ENCODE measurements at regions not wholly inside any gene's neighbourhood (a gene's known extent, or its start where the extent isn't known, plus 50 kb on each side); places are given as distances from the start of the nearest gene placed in this dataset.
"Not testable (repeated sequence)": the region's sequence is repeated elsewhere in the genome, so short reads cannot be mapped to it uniquely, and the experiment has no call there.

DNA sequence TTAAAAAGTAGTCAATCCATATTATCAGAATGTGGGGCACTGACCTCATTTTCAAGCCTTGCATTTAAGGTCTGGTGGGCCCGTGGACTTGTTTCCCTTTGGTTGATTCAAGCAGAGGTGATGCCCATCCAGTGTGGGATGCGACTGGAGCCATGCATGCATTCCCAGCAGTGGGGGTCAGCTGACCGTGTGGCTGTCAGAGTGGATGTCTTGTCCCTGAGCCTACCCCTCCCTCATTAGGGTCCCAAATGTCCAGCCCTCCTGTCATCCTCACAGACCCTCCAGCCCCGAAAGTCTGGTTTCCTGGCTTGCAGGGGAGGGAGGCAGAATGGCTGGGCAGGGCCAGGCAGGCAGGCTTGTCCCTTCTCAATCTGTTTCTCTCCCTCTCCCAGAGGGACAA is 67.3 kb upstream of the SH3RF3 start:
- TF ChIP-seq POLR2AphosphoS5 (IDR thresholded peaks at IDR 0.05; ENCODE audit: low read depth, low read length) = no peak
- no peak for TF ChIP-seq POLR2A (IDR thresholded peaks at IDR 0.05; ENCODE audit: low read depth, low read length)
- TF ChIP-seq TAF1 (IDR thresholded peaks at IDR 0.05; ENCODE audit: borderline replicate concordance, low read depth, low read length) = no peak
- no peak for DNase-seq (ENCODE audit: insufficient read length)
- no peak for FAIRE-seq

DNA sequence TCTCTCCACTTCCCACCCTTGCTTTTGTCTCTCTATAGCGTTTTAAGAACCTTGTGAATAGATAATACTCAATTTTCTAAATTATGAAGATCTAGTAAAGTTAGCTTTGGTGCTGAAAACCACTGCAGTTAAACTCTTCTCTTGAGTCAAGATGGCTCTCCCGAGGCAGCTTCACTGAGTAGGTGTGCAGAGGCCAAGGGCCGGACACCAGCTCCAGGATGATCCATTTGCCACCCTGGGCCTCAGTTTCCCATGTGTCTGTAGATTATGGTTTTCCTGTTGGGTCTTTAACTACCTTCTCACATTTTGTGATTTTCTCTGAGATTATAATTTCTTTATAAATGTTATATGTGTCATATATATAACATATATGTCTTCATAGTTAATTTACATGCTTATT is 68.5 kb upstream of the SH3RF3 start:
- no peak for TF ChIP-seq POLR2A (IDR thresholded peaks at IDR 0.05; ENCODE audit: low read depth, low read length)
- no peak for TF ChIP-seq TAF1 (IDR thresholded peaks at IDR 0.05; ENCODE audit: borderline replicate concordance, low read depth, low read length)
- TF ChIP-seq POLR2AphosphoS5 (IDR thresholded peaks at IDR 0.05; ENCODE audit: low read depth, low read length) = no peak
- FAIRE-seq (no peak), DNase-seq (ENCODE audit: insufficient read length) (no peak)

DNA sequence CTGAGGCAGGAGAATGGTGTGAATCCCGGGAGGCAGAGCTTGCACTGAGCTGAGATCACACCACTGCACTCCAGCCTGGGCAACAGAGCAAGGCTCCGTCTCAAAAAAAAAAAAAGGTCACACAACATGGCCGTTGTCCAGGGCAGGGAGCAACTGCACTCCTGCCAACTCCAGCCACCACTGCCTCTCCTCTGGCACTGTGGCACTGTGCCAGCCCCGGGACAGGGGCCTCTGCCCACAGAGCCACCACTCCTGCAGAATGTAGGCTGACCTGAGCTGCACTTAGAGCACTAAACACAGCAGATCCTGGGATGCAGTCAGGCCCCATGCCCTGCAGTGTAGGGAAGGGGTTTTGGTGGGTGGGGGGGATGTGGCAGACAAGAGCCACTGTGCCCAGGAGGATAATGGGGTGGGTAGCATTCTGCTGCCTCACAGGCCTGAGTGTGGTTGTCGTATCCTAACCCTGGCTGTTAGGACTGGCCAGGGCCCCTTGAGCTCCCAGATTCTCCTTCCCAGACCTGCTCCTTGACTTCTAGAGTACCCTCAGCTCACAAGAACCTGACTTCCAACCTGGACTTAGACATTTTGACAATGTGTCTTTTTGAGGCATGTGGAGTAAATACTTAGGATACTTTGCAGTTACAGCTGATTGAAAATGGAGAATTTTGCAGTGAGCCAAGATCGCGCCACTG is 69.4 kb upstream of the SH3RF3 start:
- FAIRE-seq = no peak
- TF ChIP-seq TAF1 (IDR thresholded peaks at IDR 0.05; ENCODE audit: borderline replicate concordance, low read depth, low read length) = no peak
- no peak for TF ChIP-seq POLR2A (IDR thresholded peaks at IDR 0.05; ENCODE audit: low read depth, low read length)
- no peak for TF ChIP-seq POLR2AphosphoS5 (IDR thresholded peaks at IDR 0.05; ENCODE audit: low read depth, low read length)
- no peak for DNase-seq (ENCODE audit: insufficient read length)

DNA sequence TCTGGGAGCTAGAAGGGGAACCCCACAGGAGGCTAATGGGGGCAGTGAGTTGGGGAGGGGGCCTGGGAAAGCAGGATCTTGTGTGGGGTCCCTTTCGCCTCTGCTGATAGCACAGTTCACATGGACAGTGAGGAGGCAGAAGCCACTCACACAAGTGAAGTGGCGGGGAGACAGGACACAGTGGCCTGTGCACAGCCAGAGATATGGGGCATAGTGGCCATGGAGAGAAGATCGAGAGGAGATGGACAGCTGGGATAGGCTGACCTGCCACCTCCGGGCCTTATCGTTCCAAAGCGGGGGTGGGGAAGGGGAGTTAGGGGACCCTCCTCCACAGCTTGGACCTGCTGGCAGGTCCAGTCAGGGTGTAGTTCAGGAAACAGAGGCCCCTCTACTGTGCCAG is 69.8 kb upstream of the EDAR start:
- TF ChIP-seq TAF1 (IDR thresholded peaks at IDR 0.05; ENCODE audit: borderline replicate concordance, low read depth, low read length) (no peak), POLR2A (IDR thresholded peaks at IDR 0.05; ENCODE audit: low read depth, low read length) (no peak), POLR2AphosphoS5 (IDR thresholded peaks at IDR 0.05; ENCODE audit: low read depth, low read length) (no peak)
- no peak for DNase-seq (ENCODE audit: insufficient read length)
- no peak for FAIRE-seq

DNA sequence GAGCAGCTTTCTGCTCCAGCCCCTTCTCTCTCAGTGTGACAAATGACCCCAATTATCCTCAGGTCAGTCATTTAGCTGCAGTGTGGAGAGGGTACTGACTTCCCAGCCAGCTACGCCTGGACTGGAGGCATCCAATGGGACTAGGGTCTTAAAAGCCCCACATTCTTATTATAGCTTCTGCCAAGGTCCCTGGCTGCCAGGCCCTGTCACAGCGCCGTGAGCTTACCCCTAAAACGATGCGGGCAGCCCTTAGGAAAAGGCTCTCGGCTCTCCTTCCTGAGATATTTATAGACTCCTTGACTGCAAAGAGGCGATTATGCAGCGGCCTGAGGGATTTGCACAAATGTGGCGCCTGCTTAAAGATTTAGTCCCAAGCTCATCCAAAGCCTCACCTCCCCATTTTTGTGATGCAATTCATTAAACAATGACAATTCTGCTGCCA is 69.2 kb upstream of the EDAR start:
- DNase-seq (ENCODE audit: insufficient read length) = no peak
- no peak for FAIRE-seq
- TF ChIP-seq POLR2AphosphoS5 (IDR thresholded peaks at IDR 0.05; ENCODE audit: low read depth, low read length) = no peak

DNA sequence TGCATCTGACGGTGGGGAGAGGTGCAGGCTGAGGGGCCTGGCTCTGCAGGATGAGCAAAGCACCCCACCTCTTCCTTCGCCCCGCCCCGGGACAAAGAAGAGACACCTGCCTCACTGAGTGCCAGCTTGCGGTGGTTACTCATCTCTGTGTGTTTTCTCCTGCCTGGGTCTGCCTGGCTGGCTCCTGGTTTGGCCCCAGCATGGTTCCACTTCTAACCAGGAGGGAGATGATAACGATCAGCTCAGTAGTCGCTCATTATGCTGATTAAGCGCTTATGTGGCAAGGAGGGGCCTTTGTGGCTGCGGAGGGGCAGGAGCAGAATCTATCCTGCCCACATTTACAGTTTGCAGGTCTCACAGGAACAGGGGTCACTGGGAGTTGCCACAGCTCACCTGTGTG is 68.7 kb upstream of the EDAR start:
- TF ChIP-seq POLR2A (IDR thresholded peaks at IDR 0.05; ENCODE audit: low read depth, low read length) = no peak
- TF ChIP-seq POLR2AphosphoS5 (IDR thresholded peaks at IDR 0.05; ENCODE audit: low read depth, low read length) = no peak
- no peak for TF ChIP-seq TAF1 (IDR thresholded peaks at IDR 0.05; ENCODE audit: borderline replicate concordance, low read depth, low read length)
- DNase-seq (ENCODE audit: insufficient read length) (no peak), FAIRE-seq (no peak)

DNA sequence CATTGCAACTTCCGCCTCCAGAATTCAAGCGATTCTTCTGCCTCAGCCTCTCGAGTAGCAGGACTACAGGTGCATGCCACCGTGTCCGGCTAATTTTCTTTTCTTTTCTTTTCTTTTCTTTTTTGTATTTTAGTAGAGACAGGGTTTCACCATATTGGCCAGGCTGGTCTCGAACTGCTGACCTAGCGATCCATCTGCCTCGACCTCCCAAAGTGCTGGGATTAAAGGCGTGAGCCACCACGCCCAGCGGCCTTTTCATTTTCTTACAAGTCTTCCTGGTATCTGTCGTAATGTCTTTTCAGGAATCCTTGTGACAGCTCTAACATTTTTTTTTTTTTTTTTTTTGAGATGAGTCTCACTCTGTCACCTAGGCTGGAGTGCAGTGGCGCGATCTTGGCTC is 66.4 kb upstream of the EDAR start:
- DNase-seq (ENCODE audit: insufficient read length) = no peak

DNA sequence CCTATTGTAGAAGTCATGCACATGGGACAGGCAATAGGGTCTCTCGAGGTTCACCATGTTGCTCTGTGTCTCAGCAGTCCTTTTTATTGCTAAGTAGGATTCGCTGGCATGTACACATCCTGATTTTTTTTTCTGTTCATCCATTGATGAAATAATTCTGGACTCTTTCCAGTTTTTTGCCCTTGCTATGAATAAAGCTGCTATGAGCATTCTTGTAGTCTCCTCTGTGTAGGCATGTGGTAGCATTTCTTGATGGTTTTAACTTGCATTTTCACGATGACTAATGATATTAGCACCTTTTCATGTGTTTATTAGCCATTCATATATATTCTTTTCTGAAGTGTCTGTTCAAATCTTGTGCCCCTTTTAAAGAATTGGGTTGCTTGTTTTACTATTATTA is 65.8 kb upstream of the EDAR start:
- DNase-seq (ENCODE audit: insufficient read length) (no peak), FAIRE-seq (no peak)
- TF ChIP-seq POLR2A (IDR thresholded peaks at IDR 0.05; ENCODE audit: low read depth, low read length) = no peak

More for the DNA sequence above, 66.4 kb upstream of the EDAR start:
- FAIRE-seq = no peak
- TF ChIP-seq POLR2A (IDR thresholded peaks at IDR 0.05; ENCODE audit: low read depth, low read length) (no peak), TAF1 (IDR thresholded peaks at IDR 0.05; ENCODE audit: borderline replicate concordance, low read depth, low read length) (no peak), POLR2AphosphoS5 (IDR thresholded peaks at IDR 0.05; ENCODE audit: low read depth, low read length) (no peak)

DNA sequence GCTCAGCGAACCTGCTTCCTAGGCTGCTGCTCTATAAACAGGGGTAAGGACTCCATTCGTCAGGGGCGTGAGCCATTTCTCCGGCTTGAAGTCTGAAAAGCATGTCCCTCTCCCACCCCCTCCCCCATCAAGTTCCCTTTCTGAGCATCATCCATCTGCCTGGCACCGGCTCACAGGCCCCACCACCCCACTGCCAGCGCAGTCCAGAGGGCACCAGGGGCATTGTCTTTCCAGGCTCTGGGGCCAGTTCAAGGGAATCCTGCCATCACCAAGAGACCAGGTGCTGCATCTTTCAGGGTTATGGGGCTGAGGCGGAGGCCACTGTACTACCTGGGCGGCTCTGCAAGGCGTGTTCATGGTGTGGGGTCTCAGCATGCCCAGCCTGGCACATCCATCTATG is 64.7 kb upstream of the EDAR start:
- TF ChIP-seq POLR2A (IDR thresholded peaks at IDR 0.05; ENCODE audit: low read depth, low read length) (no peak), TAF1 (IDR thresholded peaks at IDR 0.05; ENCODE audit: borderline replicate concordance, low read depth, low read length) (no peak)
- no peak for FAIRE-seq

DNA sequence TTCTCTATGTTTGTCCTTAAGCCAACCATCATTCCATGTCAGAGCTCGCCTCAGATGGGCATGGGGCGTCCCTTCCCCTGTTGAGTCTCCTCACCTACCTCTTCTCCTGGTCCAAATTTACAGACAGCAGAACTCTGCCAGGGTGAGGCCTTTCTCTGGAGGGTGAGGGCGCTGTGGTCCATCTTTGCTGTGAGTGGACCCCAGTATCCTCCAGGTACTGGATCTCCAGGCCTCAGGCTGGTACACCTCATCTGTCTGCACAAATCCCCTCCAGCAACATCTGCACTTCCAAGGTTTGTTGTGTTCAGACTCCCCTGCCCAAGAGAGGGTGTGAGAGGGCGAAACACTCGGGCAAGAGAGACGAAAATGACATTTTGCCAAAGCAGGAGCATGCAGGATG is 63.9 kb upstream of the EDAR start:
- FAIRE-seq (no peak), DNase-seq (ENCODE audit: insufficient read length) (no peak)
- TF ChIP-seq POLR2A (IDR thresholded peaks at IDR 0.05; ENCODE audit: low read depth, low read length) = no peak

More for the DNA sequence above, 64.7 kb upstream of the EDAR start:
- no peak for DNase-seq (ENCODE audit: insufficient read length)

DNA sequence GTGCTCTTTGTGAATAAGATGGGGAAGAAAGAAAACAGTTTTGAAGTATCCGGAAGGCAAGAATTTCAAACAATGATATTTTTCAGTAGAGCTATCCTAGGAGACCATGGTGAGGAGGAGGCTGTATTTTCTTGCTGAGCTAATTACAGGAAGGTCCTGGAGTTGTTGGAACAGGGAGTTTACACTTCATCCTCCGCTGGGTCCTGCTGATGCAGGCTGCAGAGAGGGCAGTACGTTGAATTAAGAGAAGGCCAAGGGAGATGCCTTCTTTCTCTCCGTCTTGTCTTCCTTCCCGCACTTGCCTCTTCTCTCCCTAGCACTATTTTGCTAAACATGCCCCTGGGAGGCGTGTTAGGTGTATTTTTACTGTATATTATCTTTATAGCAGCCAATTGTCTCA is 60.0 kb upstream of the EDAR start:
- no peak for DNase-seq (ENCODE audit: insufficient read length)
- FAIRE-seq = no peak
- TF ChIP-seq POLR2AphosphoS5 (IDR thresholded peaks at IDR 0.05; ENCODE audit: low read depth, low read length) = no peak
- TF ChIP-seq TAF1 (IDR thresholded peaks at IDR 0.05; ENCODE audit: borderline replicate concordance, low read depth, low read length) = no peak
- no peak for TF ChIP-seq POLR2A (IDR thresholded peaks at IDR 0.05; ENCODE audit: low read depth, low read length)

DNA sequence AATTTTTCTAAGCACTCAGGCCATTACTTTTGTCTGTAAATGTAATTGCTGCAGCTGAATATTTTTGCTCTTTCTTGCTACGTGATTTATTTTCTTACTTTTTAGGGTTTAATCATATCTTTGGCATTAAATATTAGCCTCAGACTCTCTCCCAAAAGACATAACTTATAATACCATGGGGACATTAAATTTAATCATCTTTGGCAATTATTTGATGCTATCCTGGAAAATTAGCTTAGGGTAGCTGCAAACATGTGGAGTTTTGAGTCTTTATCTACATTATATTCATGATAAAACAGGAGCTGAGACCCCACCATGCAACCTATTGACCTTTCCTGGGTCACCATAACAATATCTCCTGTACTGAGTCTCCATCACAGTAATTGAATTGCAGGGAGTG is 59.1 kb upstream of the EDAR start:
- TF ChIP-seq TAF1 (IDR thresholded peaks at IDR 0.05; ENCODE audit: borderline replicate concordance, low read depth, low read length) (no peak), POLR2AphosphoS5 (IDR thresholded peaks at IDR 0.05; ENCODE audit: low read depth, low read length) (no peak), POLR2A (IDR thresholded peaks at IDR 0.05; ENCODE audit: low read depth, low read length) (no peak)
- DNase-seq (ENCODE audit: insufficient read length) = no peak
- FAIRE-seq = no peak

DNA sequence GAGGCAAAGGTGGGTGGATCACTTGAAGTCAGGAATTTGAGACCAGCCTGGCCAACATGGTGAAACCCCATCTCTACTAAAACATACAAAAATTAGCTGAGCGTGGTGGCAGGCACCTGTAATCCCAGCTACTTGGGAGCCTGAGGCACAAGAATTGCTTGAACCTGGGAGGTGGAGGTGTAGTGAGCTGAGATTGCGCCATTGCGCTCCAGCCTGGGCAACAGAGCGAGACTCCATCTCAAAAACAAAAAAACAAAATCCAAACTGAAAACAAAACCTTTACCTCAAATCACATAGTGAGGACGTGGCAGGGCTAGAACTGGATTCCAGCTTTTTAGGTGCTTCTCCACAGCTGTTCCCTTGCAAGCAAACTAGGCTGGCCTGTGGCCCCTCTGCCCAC is 58.5 kb upstream of the EDAR start:
- not testable (repeated sequence) for DNase-seq (ENCODE audit: insufficient read length); FAIRE-seq

Measured in GM12892 (cell line).